RPMI8226 (cell line): ENCODE measurements at regions not wholly inside any gene's neighbourhood (a gene's known extent, or its start where the extent isn't known, plus 50 kb on each side); places are given as distances from the start of the nearest gene placed in this dataset.
"Not testable (repeated sequence)": the region's sequence is repeated elsewhere in the genome, so short reads cannot be mapped to it uniquely, and the experiment has no call there.

Experiments
- DNase-seq: peaks from one replicate; pipeline ENCODE4 v3.0.0-alpha.2; 2015

- no peak for DNase-seq
These were observed 110.2 kb upstream of the EGFLAM start for GRCh38 chr5:38148021-38148625.

DNA sequence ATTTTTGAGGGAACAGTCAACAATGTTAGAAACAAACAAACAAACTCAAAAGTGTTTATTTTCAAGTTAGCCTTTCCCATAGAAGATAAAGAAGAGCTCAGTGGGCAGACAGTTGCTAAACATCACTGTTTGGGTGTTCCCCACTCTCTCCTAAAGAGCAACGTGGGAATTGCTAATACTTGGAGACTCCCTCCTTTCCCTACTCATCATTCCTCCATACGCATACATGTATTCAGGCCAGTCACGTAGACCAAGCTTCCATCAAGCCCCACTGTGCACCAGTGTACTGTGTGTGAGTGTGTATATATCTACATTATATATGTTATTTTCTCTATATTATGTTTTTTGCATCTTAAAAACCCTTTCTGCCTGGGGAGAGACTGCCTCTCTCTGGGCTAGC is 115.0 kb upstream of the EGFLAM start:
- DNase-seq = no peak

GRCh38 chr5:38141665-38142064 is 116.7 kb upstream of the EGFLAM start:
- no peak for DNase-seq

- no peak for DNase-seq
These were observed 119.8 kb upstream of the EGFLAM start for GRCh38 chr5:38138574-38138973.

- no peak for DNase-seq
These were observed 122.8 kb upstream of the EGFLAM start for GRCh38 chr5:38135486-38136039.

DNA sequence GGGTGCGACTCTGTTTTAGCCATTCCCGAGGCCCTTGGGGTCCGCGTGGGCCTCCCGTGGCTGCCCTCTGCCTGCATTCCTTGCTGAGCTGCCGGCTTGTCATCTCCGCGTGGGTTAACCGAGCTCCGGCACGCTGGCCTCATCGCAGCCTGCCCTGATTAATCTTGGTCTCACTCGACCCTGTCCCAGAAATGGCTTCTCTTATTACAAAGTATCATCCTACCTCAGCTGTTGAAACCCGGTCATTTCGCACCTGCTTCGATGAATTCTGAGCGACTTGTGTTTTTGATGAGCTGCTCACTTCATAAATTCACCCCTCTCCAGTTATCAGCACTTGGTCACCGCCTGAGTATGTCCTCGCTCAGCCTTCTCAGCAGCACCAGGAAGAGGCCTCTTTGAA is 123.5 kb upstream of the EGFLAM start:
- no peak for DNase-seq

GRCh38 chr5:38134294-38134693 is 124.1 kb upstream of the EGFLAM start:
- DNase-seq = not testable (repeated sequence)

GRCh38 chr5:38131686-38132085 is 126.7 kb upstream of the EGFLAM start:
- no peak for DNase-seq

DNA sequence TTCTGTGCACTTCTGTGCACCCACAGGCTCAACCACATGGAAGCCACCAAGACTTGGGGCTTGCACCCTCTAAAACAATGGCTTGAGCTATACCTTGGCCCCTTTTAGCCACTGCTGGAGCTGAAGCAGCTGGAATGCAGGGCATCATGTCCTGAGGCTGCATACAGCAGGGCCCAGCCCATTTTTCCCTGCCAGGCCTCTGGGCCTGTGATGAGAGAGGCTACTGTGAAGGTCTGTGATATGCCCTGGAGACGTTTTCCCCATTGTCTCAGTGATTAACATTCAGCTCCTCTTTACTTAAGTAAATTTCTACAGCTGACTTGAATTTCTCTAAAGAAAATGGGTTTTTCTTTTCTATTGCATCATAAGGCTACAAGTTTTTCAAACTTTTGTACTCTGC is 134.0 kb upstream of the EGFLAM start:
- DNase-seq = no peak

DNA sequence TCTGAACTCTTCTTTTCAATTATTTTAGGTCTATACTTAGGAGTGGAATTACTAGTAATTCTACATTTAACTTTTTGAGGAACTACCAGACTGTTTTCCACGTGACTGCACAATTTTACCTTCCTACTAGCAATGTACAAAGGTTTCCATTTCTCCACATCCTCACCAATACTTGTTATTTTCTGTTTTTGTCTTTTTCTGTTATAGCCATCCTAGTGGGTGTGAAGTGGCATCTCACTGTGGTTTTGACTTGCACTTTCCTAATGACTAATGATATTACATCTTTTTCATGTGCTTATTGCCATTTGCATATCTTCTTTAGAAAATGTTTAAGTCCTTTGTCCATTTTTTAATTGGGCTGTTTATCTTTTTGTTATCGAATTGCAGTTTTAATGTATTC is 136.9 kb upstream of the EGFLAM start:
- no peak for DNase-seq

- no peak for DNase-seq
These were observed 138.5 kb upstream of the EGFLAM start for GRCh38 chr5:38119836-38120235.

- no peak for DNase-seq
These were observed 140.4 kb upstream of the EGFLAM start for GRCh38 chr5:38117784-38118479.

DNA sequence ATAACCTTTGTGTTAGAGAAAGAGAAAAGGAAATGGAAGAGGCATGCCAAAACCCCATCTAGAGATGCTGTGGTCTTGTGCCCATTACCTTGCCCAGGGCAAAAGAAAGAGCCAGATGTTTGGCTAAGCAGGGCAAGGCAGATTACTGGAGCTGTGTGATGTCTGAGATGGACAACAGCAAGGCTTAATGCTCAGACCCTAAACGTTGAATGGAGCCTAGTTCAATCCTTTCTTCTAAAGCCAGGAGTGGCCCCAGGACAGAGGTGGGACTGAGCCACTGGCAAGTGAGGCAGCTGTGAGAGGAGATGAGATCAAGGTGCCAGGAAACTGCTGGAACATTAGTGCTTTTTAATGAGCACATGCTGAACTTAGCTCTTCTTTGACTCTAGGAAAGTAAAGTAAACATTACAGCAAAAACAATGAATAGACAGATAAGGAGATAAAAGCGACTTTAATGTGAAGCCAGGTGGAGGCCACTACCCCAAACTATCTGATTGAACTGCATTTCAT is 143.0 kb upstream of the EGFLAM start:
- no peak for DNase-seq

DNA sequence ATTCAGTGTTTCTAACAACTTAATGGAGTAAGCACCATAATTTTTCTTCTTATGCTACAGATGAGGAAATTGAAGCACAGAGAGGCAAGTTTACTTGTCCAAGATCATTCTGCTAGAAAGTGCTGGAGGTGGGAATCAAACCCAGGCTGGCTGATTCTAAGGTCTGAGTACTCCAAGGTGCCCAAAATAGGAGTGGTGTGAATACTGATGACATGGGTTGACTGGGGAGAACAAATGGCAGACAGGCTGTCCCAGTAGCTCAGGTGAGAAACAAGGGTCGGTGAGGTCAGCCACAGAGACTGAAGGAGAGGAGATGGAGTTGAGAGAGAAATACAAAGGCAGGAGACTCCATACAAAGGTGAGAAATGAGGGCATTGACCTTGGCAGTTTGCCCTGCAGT is 144.5 kb upstream of the EGFLAM start:
- DNase-seq = no peak

DNA sequence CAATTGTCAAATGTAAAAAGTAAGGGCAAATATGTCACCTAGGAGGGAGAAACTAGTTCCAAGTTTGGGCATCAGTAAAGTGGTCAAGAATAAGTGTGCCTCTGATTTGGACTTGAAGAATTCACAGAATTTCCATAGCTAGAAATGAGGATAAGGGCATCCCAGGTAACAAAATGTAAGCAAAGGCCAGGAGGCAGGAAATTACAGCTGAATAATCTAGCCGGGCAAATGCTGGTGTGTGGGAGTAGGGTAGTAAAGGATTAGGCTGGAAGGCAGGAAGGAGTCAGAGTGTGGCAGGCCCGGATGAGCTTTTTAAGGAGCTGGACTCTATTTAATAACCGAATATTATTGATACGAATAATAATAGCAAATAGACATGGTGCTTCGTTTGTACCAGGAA is 144.9 kb upstream of the EGFLAM start:
- DNase-seq = no peak

DNA sequence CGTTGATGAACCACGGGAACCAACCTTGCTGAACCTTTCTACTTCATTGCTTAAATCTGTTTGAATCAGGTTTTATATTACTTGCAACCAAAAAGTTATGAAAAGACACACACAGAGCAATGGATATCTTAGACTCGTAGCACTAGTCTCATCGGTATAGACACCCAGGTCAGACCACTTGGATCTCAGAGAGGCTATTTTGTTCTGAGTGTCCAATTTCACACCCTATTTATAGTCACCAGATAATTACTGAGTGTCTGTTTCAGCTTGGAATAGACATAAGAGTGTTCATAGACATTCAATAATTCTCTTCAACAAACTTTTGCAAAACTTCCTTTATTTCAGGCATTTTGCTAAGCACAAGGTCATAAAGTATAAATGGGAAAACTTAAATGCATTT is 145.4 kb upstream of the EGFLAM start:
- DNase-seq = no peak

- no peak for DNase-seq
These were observed 148.2 kb upstream of the EGFLAM start for GRCh38 chr5:38110130-38110529.

DNA sequence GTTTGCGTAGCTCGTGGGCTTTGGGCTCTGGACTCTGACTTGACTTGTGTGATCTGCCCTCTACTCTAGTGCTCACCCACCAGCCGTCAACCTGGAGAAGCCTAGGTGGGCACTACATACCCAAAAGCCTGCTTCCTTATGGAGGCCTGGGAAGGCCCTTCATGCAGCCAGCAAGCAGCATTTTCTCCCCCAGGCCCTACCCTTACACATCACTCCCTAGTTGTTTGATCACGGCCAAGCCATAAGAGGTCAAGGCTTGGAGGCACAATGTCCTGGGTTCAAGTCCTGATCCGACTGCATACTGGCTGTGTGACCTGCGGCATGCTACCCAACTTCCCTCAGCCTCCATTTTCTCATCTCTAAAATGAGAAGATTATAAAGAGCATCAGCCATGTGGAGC is 151.3 kb upstream of the EGFLAM start:
- DNase-seq = no peak

DNA sequence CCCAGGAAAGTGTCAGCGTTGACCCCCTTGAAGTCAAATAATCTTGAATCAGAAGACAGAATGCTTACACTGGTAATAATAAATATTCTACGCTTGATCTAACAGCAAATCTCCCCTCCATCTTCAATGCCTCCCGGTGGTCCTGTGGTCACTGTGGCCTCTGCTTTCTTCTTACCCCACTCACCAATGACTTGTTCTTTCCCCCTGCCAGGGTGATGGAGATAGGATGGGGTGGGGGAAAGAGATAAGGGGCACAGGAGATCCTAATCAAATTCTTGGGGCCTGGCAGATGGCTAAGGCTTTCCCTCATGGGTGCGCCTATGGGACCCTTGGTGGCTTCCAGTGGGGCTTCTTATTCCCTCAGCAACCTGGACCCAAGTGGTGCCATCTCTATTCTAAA is 152.6 kb upstream of the EGFLAM start:
- DNase-seq = no peak

DNA sequence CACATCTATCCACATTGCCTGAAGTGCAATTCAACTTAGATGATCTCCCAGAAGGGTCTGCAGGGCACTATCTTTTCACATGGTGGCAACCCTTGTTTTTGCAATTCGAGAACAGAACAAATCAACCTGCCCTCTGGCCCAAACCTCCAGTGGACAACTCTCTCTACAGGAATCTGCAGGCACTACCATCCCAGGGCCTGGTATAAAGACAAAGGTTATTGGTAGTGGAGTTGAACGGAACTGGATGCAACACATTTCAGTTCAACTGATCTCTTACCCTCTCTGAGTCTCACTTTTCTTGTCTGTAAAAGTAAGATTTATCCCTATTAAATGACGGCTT is 153.2 kb upstream of the EGFLAM start:
- DNase-seq = no peak

GRCh38 chr5:38104497-38105230 is 153.7 kb upstream of the EGFLAM start:
- DNase-seq = no peak

DNA sequence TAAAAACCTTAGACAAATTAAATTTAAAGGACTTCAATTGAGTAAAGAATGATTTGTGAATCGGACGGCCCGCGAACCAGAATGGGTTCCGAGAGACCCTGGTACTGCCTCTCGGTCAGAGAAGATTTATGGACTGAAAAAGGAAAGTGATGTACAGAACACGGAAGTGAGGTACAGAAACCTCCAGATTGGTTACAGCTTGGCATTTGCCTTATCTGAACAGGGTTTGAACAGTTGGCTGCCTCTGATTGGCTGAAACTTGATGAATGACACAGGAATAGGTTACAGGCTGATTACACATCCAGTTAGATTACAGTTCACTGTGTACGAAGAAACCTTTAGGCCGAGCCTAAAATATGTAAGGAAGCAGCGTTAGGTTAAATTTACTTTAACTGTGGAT is 156.5 kb upstream of the EGFLAM start:
- no peak for DNase-seq

DNA sequence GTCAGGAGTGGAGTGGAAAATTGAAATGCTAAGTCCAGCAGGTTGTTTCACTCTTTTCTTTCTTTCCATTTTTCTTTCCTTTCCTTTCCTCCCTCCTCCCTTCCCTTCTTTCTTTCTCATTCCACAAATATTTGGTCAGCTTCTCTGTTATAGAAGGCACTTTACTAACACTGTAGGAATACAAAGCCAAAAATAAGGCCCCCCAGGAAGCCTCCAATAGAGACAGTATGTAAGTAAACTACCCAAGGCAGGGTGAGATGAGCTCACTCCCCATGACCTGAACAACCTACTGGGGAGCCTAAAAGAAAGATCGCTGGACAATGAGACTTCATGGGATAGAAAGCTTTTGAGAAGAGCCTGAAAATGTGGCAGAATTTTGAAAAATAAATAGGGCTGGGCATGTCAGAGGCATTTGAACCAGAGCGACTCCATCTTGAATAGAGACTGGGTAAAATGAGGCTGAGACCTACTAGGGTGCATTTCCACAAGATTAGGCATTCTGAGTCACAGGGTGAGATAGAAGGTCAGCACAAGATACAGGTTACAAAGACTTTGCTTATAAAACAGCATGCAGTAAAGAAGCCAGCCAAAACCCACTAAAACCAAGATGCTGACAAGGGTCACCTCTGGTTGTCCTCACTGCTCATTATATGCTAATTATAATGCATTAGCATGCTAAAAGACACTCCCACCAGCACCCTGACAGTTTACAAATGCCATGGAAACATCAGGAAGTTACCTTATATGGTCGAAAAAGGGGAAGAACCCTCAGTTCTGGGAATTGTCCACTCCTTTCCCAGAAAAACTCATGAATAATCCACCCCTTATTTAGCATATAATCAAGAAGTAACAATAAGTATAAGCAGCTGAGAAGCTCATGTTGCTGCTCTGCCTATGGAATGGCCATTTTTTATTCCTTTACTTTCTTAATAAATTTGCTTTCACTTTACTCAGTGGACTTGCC is 158.9 kb upstream of the EGFLAM start:
- no peak for DNase-seq
